HEK293 (cell line): ENCODE measurements at regions not wholly inside any gene's neighbourhood (a gene's known extent, or its start where the extent isn't known, plus 50 kb on each side); places are given as distances from the start of the nearest gene placed in this dataset.

Experiments used
- CTCF ChIA-PET: fragments of 350-600 bp; formaldehyde crosslinking; extraction: SDS; loops from one replicate; lab custom pipeline; 2021; ENCODE audit warnings: antibody characterized with exemption; lab: Yijun Ruan, JAX
- POLR2A ChIA-PET: fragments of 300-600 bp; formaldehyde crosslinking; extraction: SDS; loops from one replicate; lab custom pipeline; 2020; ENCODE audit warnings: antibody characterized with exemption, inconsistent platforms; lab: Yijun Ruan, JAX
- H3K27ac ChIP-seq: fragments of 200-500 bp; sonication (Bioruptor generic); 2 replicates; pipeline ENCODE4 v1.5.1; 2014; ENCODE audit warnings: low read depth, low read length, control low read depth, inconsistent platforms; ENCODE audit errors: extremely low read depth
- H3K36me3 ChIP-seq, 2 experiments: fragments of 200-500 bp in 1 of 2; sonication (Bioruptor generic) in 1 of 2; 1 replicate in 1 of 2; 2 replicates in 1 of 2; pipeline ENCODE4 v1.5.1; 2014 to 2017; ENCODE audit warnings: inconsistent platforms in 2 of 2, low read length in 2 of 2; ENCODE audit not compliant: control insufficient read depth in 2 of 2, insufficient read depth in 1 of 2
- H3K4me1 ChIP-seq: fragments of 200-500 bp; sonication (Bioruptor generic); 2 replicates; pipeline ENCODE4 v1.5.1; 2014; ENCODE audit warnings: mild to moderate bottlenecking, low read length, inconsistent platforms; ENCODE audit not compliant: control insufficient read depth, insufficient read depth
- H3K4me3 ChIP-seq: 2 replicates; pipeline ENCODE4 v1.5.1; 2011; ENCODE audit warnings: low read depth, mild to moderate bottlenecking, control low read depth, low read length, moderate library complexity
- H3K9me3 ChIP-seq: fragments of 200-500 bp; sonication (Bioruptor generic); 2 replicates; pipeline ENCODE4 v1.5.1; 2014; ENCODE audit warnings: low read depth, low read length, inconsistent platforms; ENCODE audit not compliant: control insufficient read depth, insufficient read depth
- BCL11A ChIP-seq: fragments of 450-650 bp; formaldehyde crosslinking; IDR thresholded peaks from 2 replicates; pipeline ENCODE4 v1.5.1; 2016; ENCODE audit warnings: low read depth, missing biosample characterization, missing genetic modification characterization
- BCL11B ChIP-seq: fragments of 450-650 bp; formaldehyde crosslinking; IDR thresholded peaks from 2 replicates; pipeline ENCODE4 v1.5.1; 2016; ENCODE audit warnings: low read depth, missing biosample characterization, missing genetic modification characterization
- CTCF ChIP-seq: fragments of 450-650 bp; formaldehyde crosslinking; IDR thresholded peaks from 2 replicates; pipeline ENCODE4 v1.5.1; 2016; ENCODE audit warnings: missing biosample characterization, missing genetic modification characterization
- HOXD13 ChIP-seq: sonication (generic); formaldehyde crosslinking; IDR thresholded peaks from 2 replicates; pipeline ENCODE4 v1.8.0; 2022; ENCODE audit warnings: missing genetic modification reagents, borderline replicate concordance
- PRDM2 ChIP-seq: fragments of 450-650 bp; formaldehyde crosslinking; IDR thresholded peaks from 2 replicates; pipeline ENCODE4 v1.5.1; 2016; ENCODE audit warnings: missing biosample characterization, missing genetic modification characterization, borderline replicate concordance
- SETDB1 ChIP-seq: IDR thresholded peaks from one replicate; pipeline ENCODE4 v1.6.1; 2017; ENCODE audit warnings: mild to moderate bottlenecking, low read length, moderate library complexity, mixed read lengths; ENCODE audit not compliant: insufficient read length
- SP7 ChIP-seq: fragments of 450-650 bp; formaldehyde crosslinking; IDR thresholded peaks from 2 replicates; pipeline ENCODE4 v1.5.1; 2016; ENCODE audit warnings: missing biosample characterization, missing genetic modification characterization
- ZBTB11 ChIP-seq: fragments of 450-650 bp; formaldehyde crosslinking; conservative IDR thresholded peaks from 2 replicates; pipeline ENCODE4 v1.5.1; 2016; ENCODE audit warnings: low read depth, missing biosample characterization, missing genetic modification characterization
- ZBTB20 ChIP-seq: fragments of 450-650 bp; formaldehyde crosslinking; IDR thresholded peaks from 2 replicates; pipeline ENCODE4 v1.5.1; 2016; ENCODE audit warnings: missing biosample characterization, missing genetic modification characterization
- ZIC2 ChIP-seq: fragments of 450-650 bp; formaldehyde crosslinking; IDR thresholded peaks from 2 replicates; pipeline ENCODE4 v1.5.1; 2016; ENCODE audit warnings: missing biosample characterization, missing genetic modification characterization
- ZNF121 ChIP-seq: fragments of 450-650 bp; formaldehyde crosslinking; IDR thresholded peaks from 2 replicates; pipeline ENCODE4 v1.5.1; 2016; ENCODE audit warnings: missing biosample characterization, missing genetic modification characterization
- ZNF155 ChIP-seq: fragments of 450-650 bp; formaldehyde crosslinking; IDR thresholded peaks from 2 replicates; pipeline ENCODE4 v1.5.1; 2016; ENCODE audit warnings: missing biosample characterization, missing genetic modification characterization
- ZNF280D ChIP-seq: fragments of 450-650 bp; formaldehyde crosslinking; IDR thresholded peaks from 2 replicates; pipeline ENCODE4 v1.5.1; 2016; ENCODE audit warnings: missing biosample characterization, missing genetic modification characterization
- ZNF391 ChIP-seq: fragments of 450-650 bp; formaldehyde crosslinking; IDR thresholded peaks from 2 replicates; pipeline ENCODE4 v1.5.1; 2016; ENCODE audit warnings: low read depth, missing biosample characterization, missing genetic modification characterization, borderline replicate concordance
- ZNF571 ChIP-seq: fragments of 450-650 bp; formaldehyde crosslinking; IDR thresholded peaks from 2 replicates; pipeline ENCODE4 v1.5.0; 2017; ENCODE audit warnings: missing biosample characterization, missing genetic modification characterization
- ZNF624 ChIP-seq: fragments of 450-650 bp; formaldehyde crosslinking; IDR thresholded peaks from 2 replicates; pipeline ENCODE4 v1.5.1; 2017; ENCODE audit warnings: missing biosample characterization, missing genetic modification characterization
- ZNF639 ChIP-seq: fragments of 450-650 bp; formaldehyde crosslinking; IDR thresholded peaks from 2 replicates; pipeline ENCODE4 v1.5.1; 2016; ENCODE audit warnings: missing biosample characterization, missing genetic modification characterization
- ZNF707 ChIP-seq: fragments of 450-650 bp; formaldehyde crosslinking; IDR thresholded peaks from 2 replicates; pipeline ENCODE4 v1.5.1; 2016; ENCODE audit warnings: missing biosample characterization, missing genetic modification characterization
- ZNF830 ChIP-seq: fragments of 450-650 bp; IDR thresholded peaks from 2 replicates; pipeline ENCODE4 v1.5.0; 2018; ENCODE audit warnings: missing biosample characterization, missing genetic modification characterization, low read depth, mild to moderate bottlenecking, moderate library complexity
- ZNF837 ChIP-seq: fragments of 450-650 bp; formaldehyde crosslinking; IDR thresholded peaks from 2 replicates; pipeline ENCODE4 v1.5.1; 2016; ENCODE audit warnings: missing biosample characterization, missing genetic modification characterization

- H3K36me3 ChIP-seq, result no peaks in the 10 kb centered on the region
- ChIA-PET POLR2A (no interaction called here), CTCF (no interaction called here)
- H3K4me1 ChIP-seq, result no peaks in the 10 kb centered on the region
- no peak overlapping the region for H3K4me3 ChIP-seq
- no peaks in the 10 kb centered on the region for H3K9me3 ChIP-seq
- TF ChIP-seq SETDB1 (no peak), ZNF624 (tag by site-specific recombination) (no peak), ZNF391 (tag by site-specific recombination) (no peak), PRDM2 (no peak), ZNF639 (tag by site-specific recombination) (no peak)
- H3K27ac ChIP-seq, result no peak overlapping the region
These were observed 225.0 kb upstream of the PRMT6 start for GRCh38 chr1:106831511-106831910.

- TF ChIP-seq ZBTB20 (tag by site-specific recombination) (no peak), ZNF571 (tag by site-specific recombination) (no peak), ZBTB11 (tag by site-specific recombination) (no peak), HOXD13 (CRISPR knock-in tag) (no peak), ZIC2 (tag by site-specific recombination) (no peak), BCL11B (tag by site-specific recombination) (no peak), ZNF121 (tag by site-specific recombination) (no peak), ZNF155 (no peak), SP7 (tag by site-specific recombination) (no peak), ZNF707 (no peak), BCL11A (no peak), CTCF (tag by site-specific recombination) (no peak), ZNF830 (no peak), ZNF837 (tag by site-specific recombination) (no peak), ZNF280D (tag by site-specific recombination) (no peak)
- H3K27ac ChIP-seq, result no peak overlapping the region
- H3K9me3 ChIP-seq, result no peaks in the 10 kb centered on the region
- no peak overlapping the region for H3K4me3 ChIP-seq
- no peaks in the 10 kb centered on the region for H3K36me3 ChIP-seq
- CTCF ChIA-PET, result no interaction called here
- POLR2A ChIA-PET, result no interaction called here
- no peaks in the 10 kb centered on the region for H3K4me1 ChIP-seq
These were observed 219.8 kb upstream of the PRMT6 start for GRCh38 chr1:106836708-106837107.
